Effector CD8-positive, alpha-beta T cell (primary cell): ENCODE measurements at regions not wholly inside any gene's neighbourhood (a gene's known extent, or its start where the extent isn't known, plus 50 kb on each side); places are given as distances from the start of the nearest gene placed in this dataset.

ENCODE experiments used
- DNase-seq: peaks from one replicate; lab custom pipeline; 2025; lab: John Stamatoyannopoulos, UW

DNA sequence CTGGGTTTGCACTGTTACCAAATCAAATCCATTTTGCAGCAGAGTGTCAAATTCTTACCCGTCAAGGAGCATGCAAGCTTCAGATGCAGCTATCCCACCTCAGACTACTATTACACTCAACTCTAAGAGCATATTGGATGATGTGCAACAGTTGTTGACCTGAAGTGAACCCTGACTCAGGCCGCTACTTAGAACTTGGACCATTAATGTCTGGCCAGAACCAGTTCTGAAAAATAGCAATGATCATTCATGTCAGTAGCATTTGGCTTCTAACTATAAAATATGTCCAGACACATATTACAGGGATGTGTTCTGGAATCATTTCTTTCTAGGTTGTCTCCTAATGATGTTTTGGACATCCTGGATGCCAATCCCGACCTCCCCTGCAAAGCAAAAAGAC is 135.5 kb upstream of the PKDCC start:
- no peak for DNase-seq

GRCh38 chr2:41912776-41913175 is 135.0 kb upstream of the PKDCC start:
- no peak for DNase-seq

DNA sequence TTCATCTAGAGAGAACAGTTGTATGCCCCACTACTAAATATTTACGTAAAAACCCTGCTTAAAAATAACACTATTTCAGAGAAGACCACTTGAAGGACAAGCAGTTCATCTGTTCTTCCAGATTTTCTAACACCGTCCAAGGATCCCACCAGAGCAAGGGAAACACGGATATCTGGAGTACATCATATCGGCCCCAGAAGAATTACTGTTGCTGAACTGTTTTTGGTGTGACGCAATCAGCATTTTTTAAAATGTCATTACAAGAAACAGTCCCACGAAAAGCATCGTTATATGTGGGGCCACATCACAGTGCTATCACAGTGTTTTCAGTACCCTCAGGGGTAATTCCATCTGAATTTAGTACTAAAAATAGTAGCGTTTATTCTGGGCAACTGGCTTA is 134.5 kb upstream of the PKDCC start:
- DNase-seq = no peak

DNA sequence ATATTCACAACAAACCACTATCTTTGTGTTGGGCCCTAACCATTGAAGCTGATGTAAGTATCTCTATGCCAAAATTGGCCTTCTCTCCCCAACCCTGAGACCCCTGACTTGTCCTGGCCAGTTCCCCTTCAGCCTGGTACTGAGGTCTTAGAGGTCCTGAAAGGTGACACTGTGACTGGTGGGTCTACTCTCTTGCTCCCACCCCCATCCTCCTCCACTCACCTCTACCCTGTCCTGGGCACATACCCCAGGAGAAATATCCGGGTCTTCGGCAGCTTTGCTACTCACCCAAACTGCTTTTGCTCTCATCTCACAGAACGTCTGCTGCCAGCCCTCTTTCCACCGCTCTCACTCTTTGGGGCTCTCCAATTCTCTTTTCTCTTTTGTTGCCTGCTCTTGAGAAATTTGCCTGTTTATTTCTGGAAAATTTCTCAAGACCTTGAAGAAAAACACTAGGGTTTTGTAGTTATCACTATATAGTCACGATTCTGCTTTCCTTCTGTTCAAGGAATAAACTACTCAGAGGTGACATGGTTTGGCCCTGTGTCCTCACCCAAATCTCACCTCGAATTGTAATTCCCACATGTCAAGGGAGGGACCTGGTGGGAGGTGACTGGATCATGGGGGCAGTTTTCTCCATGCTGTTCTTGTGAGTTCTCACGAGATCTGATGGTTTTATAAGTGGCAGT is 133.8 kb upstream of the PKDCC start:
- no peak for DNase-seq

- no peak for DNase-seq
Measured at GRCh38 chr2:41914936-41915335, 132.9 kb upstream of the PKDCC start.

DNA sequence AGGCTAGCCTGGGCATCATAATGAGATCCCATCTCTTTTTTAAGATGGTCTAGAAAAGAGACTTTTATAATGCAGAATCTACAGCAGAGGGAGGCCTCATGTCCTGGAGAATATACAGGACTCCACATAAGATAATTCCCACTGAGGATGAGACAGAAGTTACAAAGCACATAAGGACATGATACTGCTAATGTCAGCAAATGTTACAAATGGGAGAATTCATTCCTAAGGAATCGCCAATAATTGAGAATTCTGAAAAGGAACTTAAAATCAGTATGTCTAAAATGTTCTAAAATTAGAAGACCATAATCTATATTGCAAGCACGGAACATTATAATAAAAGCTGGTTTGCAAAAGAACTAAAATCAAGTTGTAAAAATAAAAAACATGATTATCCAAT is 131.6 kb upstream of the PKDCC start:
- no peak for DNase-seq

- DNase-seq = no peak
Measured at GRCh38 chr2:41917587-41917986, 130.2 kb upstream of the PKDCC start.

GRCh38 chr2:41919135-41919534 is 128.7 kb upstream of the PKDCC start:
- DNase-seq = no peak

DNA sequence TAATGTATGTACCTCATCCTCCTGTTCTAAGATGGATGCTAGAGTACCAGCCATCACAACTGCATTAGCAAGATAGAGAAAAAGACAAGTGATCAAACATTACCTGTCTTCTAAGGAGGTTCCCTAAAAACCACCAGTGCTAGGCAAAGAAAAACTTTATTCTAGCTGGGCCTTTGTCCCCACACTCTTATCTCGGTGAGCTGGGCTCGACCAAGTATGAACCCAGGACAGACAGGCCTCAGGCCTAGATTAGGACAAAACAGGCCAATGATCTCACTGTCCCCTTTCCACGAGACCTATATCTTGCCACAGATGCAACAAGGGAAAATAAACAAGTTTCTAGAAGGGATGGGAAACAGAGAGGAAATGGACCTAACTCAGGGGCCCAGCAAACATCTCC is 127.6 kb upstream of the PKDCC start:
- DNase-seq = no peak

DNA sequence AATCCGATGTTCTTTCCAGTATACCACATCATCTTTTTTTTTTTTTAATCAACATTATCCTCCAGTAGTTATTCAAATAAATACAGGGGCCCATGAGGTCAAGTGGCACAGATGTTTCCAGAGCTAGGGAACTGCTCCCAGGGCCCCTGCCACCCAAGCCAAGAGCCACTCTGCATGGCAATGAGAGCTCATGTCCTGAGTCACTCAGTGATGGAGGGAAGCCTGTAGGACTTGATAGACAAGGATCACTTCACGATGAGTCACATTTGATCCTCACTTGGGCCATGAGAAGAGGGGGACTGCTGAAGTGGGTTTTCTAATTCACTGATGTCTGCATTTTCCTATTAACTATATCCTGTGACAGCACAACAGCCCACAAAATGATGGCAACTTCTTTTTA is 127.0 kb upstream of the PKDCC start:
- no peak for DNase-seq

- no peak for DNase-seq
Measured at GRCh38 chr2:41922177-41922576, 125.6 kb upstream of the PKDCC start.

GRCh38 chr2:41923156-41923786 is 124.5 kb upstream of the PKDCC start:
- DNase-seq = no peak

GRCh38 chr2:41924024-41924423 is 123.8 kb upstream of the PKDCC start:
- DNase-seq = no peak

DNA sequence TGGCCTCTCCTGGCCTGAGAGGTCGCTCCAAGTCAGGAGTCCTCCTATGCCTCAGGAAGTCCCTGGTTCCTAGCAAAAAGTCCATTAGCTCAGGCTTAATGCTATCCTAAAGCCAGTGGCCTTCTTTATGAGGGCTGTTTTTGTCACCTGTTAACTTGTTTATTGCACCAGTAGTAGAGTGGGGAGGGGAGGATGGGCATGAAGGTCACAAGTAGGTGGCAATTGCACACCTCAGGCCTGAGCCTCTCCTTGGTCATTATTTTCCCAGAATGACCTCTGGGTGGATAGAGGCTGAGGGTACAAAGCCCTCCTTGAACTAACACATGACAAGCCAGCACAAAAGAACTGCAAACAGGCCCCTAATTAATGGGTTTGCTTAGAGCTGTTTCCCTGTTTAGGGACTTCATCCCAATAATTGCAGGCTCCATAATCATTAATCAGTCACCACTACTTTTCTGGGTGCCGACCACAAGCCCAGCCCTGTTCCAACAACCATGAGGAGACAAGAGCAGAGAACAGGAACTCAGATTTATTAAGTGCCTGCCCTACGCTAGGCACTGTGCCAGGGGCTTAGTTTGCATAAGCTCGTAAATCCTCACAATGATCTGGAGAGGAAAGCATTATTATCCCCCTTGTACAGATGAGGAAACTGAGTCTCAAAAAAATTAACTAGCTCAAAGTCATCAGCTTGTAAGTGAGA is 123.0 kb upstream of the PKDCC start:
- DNase-seq = no peak

- no peak for DNase-seq
Measured at GRCh38 chr2:41925712-41926111, 122.1 kb upstream of the PKDCC start.

GRCh38 chr2:41926614-41927580 is 120.9 kb upstream of the PKDCC start:
- no peak for DNase-seq

GRCh38 chr2:41927581-41928264 is 120.1 kb upstream of the PKDCC start:
- no peak for DNase-seq

- DNase-seq = no peak
Measured at GRCh38 chr2:41928526-41928925, 119.3 kb upstream of the PKDCC start.

DNA sequence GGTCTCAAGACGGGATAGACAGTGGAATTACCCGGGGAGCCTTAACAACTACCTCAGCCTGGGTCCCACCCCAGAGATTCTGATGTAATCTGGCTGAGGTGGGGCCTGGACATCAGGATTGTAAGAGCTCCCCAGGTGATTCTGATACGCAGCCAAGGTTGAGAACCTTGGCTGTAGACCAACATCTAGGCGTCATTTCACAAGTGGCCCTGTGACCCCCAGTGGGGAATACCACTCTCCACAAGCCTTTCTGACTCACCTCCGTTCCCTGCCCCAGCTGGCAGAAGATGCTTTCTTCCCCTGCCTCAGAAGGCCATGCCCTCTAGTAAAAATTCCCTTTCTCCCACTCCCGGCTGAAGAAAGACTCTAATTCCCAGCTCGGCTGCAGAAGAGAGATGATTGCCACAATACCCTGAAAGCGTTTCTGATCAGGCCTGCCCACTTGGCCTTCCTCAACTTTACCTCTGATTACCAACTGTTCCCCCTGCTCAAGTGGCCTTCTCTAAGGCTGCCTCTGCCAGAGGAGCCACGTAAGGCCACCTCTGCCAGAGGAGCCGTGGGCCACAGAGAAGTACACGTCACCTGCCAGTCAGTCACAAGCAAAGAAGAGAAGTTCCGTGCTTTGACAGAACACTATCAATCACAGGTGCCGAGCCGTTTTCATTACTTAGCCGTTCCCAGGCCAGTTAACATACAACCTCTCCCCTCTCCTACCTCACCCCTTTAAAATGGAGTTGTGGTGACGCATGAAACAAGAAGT is 116.8 kb upstream of the PKDCC start:
- no peak for DNase-seq

DNA sequence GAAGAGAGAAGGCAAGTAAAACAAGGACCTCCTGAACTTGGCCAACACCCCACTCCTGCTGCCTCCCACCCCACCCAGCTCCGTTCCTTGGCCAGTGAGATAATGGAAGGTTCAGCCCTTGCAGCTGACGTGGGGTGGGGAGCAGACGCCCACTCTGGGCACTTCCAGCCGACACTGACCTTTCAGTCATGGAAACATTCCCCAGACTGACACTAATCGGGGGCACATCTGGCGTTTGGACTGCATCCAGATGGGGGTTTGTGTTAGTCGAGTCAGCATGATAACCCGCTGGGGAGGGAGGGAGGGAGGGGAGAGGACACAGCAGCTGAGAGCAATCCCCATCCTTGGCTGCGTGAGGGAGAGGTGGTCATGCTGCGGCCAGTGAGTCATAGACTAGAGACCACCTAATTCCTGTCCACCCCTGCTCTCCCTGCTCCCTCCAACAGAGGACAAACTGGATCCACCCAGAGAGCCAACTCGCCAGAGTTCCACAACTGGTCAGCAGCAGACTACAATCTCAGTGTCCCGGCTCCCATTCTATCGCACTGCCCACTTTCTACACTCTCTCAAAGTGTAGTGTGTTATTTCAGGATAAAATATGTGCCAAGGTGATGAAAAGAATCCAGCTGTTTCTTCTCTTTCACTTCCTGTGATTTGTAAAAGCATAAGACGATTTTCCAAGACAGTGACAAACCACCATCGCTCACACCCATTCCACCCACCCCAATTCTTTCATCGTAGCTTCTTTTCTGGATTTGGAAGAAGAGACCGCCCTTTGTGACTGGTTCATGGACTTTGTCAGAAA is 115.4 kb upstream of the PKDCC start:
- no peak for DNase-seq
